HepG2 (cell line): ENCODE measurements at regions not wholly inside any gene's neighbourhood (a gene's known extent, or its start where the extent isn't known, plus 50 kb on each side); places are given as distances from the start of the nearest gene placed in this dataset.

ENCODE experiments used
- ATAC-seq: fragments of 200-7000 bp; cut with Tn5 transposase; 3 replicates; pipeline ENCODE4 v1.9.1; 2020; ENCODE audit warnings: mild to moderate bottlenecking, moderate library complexity
- BruUV-seq: library from RNA; stranded (reverse); fragments of 400-500 nt; replicated peaks from 2 replicates; lab custom pipeline; 2021; lab: Mats Ljungman, UMichigan
- CTCF ChIA-PET: fragments of 300-600 bp; formaldehyde crosslinking; extraction: SDS; loops from one replicate; lab custom pipeline; 2021; ENCODE audit warnings: low total read pairs, inconsistent platforms, low intra/inter-chr PET ratio; lab: Yijun Ruan, JAX
- POLR2A ChIA-PET: fragments of 350-600 bp; sonication (Branson Sonifier 250); formaldehyde crosslinking; loops from one replicate; lab custom pipeline; 2020; ENCODE audit warnings: antibody characterized with exemption, inconsistent platforms; lab: Yijun Ruan, JAX
- DNase-seq: peaks from one replicate; pipeline ENCODE4 v3.0.0-alpha.2; 2015; ENCODE audit warnings: low spot score
- FAIRE-seq: peaks from 3 replicates; lab custom pipeline; 2011; peaks lifted over from hg19 to GRCh38; lab: Jason Lieb, UNC
- H2AFZ ChIP-seq: one replicate; pipeline ENCODE4 v1.6.1; 2011; ENCODE audit warnings: low read length, inconsistent platforms
- H3K27ac ChIP-seq: fragments of 300-600 bp; 3 replicates; pipeline ENCODE4 v1.8.0; 2011; ENCODE audit warnings: mixed run types, mild to moderate bottlenecking, mixed read lengths, low read length, inconsistent platforms; ENCODE audit not compliant: insufficient read depth; ENCODE audit errors: extremely low read length
- H3K27me3 ChIP-seq, 2 experiments: fragments of 200-600 bp in 1 of 2; 2 replicates in 1 of 2; 3 replicates in 1 of 2; pipeline versions ENCODE4 v1.6.0 to v1.8.0; 2011; ENCODE audit warnings: low read length in 2 of 2, mild to moderate bottlenecking in 2 of 2, moderate library complexity in 2 of 2, inconsistent platforms in 1 of 2; ENCODE audit not compliant: insufficient read depth in 2 of 2, control insufficient read depth in 1 of 2
- H3K36me3 ChIP-seq, 2 experiments: fragments of 200-600 bp in 1 of 2; replicated peaks in 1 of 2; 2 replicates in 1 of 2; 3 replicates in 1 of 2; pipeline versions ENCODE4 v1.5.1 to v1.8.0; 2011; ENCODE audit warnings: low read length in 2 of 2, inconsistent platforms in 1 of 2; ENCODE audit not compliant: insufficient read depth in 2 of 2, control insufficient read depth in 1 of 2
- H3K4me1 ChIP-seq: 2 replicates; pipeline ENCODE4 v1.5.1; 2012; ENCODE audit warnings: low read length, inconsistent platforms; ENCODE audit not compliant: insufficient read depth
- H3K4me2 ChIP-seq: 2 replicates; pipeline ENCODE4 v1.6.0; 2011; ENCODE audit warnings: low read depth, low read length, inconsistent platforms
- H3K4me3 ChIP-seq, 3 experiments: fragments of 200-600 bp in 1 of 3; sonication (generic), shearing (Covaris generic) in 1 of 3; replicated peaks in 1 of 3; 2 replicates each; pipeline ENCODE4 v1.5.1; 2011 to 2016; ENCODE audit warnings: low read length in 3 of 3, inconsistent platforms in 2 of 3, low read depth in 2 of 3, mild to moderate bottlenecking in 2 of 3, control low read depth in 1 of 3, mixed read lengths in 1 of 3; ENCODE audit not compliant: insufficient read depth in 1 of 3
- H3K79me2 ChIP-seq: one replicate; pipeline ENCODE4 v1.6.1; 2011; ENCODE audit warnings: low read length, inconsistent platforms; ENCODE audit not compliant: insufficient read depth
- H3K9ac ChIP-seq: 2 replicates; pipeline ENCODE4 v1.6.0; 2011; ENCODE audit warnings: mild to moderate bottlenecking, low read depth, low read length, inconsistent platforms; ENCODE audit not compliant: insufficient read depth
- H3K9me3 ChIP-seq: 2 replicates; pipeline ENCODE4 v1.5.1; 2012; ENCODE audit warnings: mild to moderate bottlenecking, low read length
- H4K20me1 ChIP-seq: 2 replicates; pipeline ENCODE4 v1.6.0; 2011; ENCODE audit warnings: inconsistent platforms, mild to moderate bottlenecking, low read length, moderate library complexity; ENCODE audit not compliant: insufficient read depth
- CREB3 ChIP-seq: sonication (generic); formaldehyde crosslinking; IDR thresholded peaks from 2 replicates; pipeline ENCODE4 v1.5.0; 2020; ENCODE audit warnings: missing genetic modification reagents
- GATAD1 ChIP-seq: IDR thresholded peaks from 2 replicates; pipeline ENCODE4 v1.6.1; 2016; ENCODE audit warnings: missing genetic modification reagents, missing compliant biosample characterization
- HOXD1 ChIP-seq: sonication (generic); formaldehyde crosslinking; IDR thresholded peaks from 2 replicates; pipeline ENCODE4 v1.5.0; 2020; ENCODE audit warnings: missing genetic modification reagents
- KDM5B ChIP-seq: sonication (generic); formaldehyde crosslinking; IDR thresholded peaks from 2 replicates; pipeline ENCODE4 v1.4.0; 2020; ENCODE audit warnings: missing genetic modification reagents, mild to moderate bottlenecking, borderline replicate concordance
- MED1 ChIP-seq: sonication (generic); formaldehyde crosslinking; IDR thresholded peaks from 2 replicates; pipeline ENCODE4 v1.4.0; 2020; ENCODE audit warnings: missing genetic modification reagents
- MEF2D ChIP-seq: sonication (generic); formaldehyde crosslinking; IDR thresholded peaks from 2 replicates; pipeline ENCODE4 v1.5.1; 2020; ENCODE audit warnings: mild to moderate bottlenecking, missing genetic modification reagents
- PHF20 ChIP-seq: sonication (generic); formaldehyde crosslinking; IDR thresholded peaks from 2 replicates; pipeline ENCODE4 v1.5.0; 2020; ENCODE audit warnings: mild to moderate bottlenecking, missing genetic modification reagents
- REXO4 ChIP-seq: sonication (generic); formaldehyde crosslinking; IDR thresholded peaks from 2 replicates; pipeline ENCODE4 v1.8.0; 2022; ENCODE audit warnings: missing genetic modification reagents, mild to moderate bottlenecking, borderline replicate concordance
- SNAPC5 ChIP-seq: sonication (generic); formaldehyde crosslinking; IDR thresholded peaks from 2 replicates; pipeline ENCODE4 v1.8.1; 2023; ENCODE audit warnings: mild to moderate bottlenecking, missing genetic modification reagents, borderline replicate concordance
- SP2 ChIP-seq: sonication (generic); formaldehyde crosslinking; IDR thresholded peaks from 2 replicates; pipeline ENCODE4 v1.5.1; 2020; ENCODE audit warnings: mild to moderate bottlenecking, missing genetic modification reagents
- TRAFD1 ChIP-seq: sonication (generic); formaldehyde crosslinking; IDR thresholded peaks from 2 replicates; pipeline ENCODE4 v1.5.1; 2020; ENCODE audit warnings: missing genetic modification reagents, mild to moderate bottlenecking, borderline replicate concordance
- TRIM24 ChIP-seq: sonication (generic); formaldehyde crosslinking; IDR thresholded peaks from 2 replicates; pipeline ENCODE4 v1.8.0; 2022; ENCODE audit warnings: mild to moderate bottlenecking, missing genetic modification reagents
- ZNF274 ChIP-seq: sonication (generic); formaldehyde crosslinking; IDR thresholded peaks from 2 replicates; pipeline ENCODE4 v1.5.1; 2020; ENCODE audit warnings: mild to moderate bottlenecking, missing genetic modification reagents
- ZNF383 ChIP-seq: sonication (generic); formaldehyde crosslinking; IDR thresholded peaks from 2 replicates; pipeline ENCODE4 v1.4.0; 2020; ENCODE audit warnings: missing genetic modification reagents, mild to moderate bottlenecking, borderline replicate concordance
- ZNF781 ChIP-seq: sonication (generic); formaldehyde crosslinking; IDR thresholded peaks from 2 replicates; pipeline ENCODE4 v1.5.1; 2020; ENCODE audit warnings: borderline replicate concordance, mild to moderate bottlenecking, missing genetic modification reagents; ENCODE audit errors: not compliant biosample characterization
- ZNF788 ChIP-seq: sonication (generic); formaldehyde crosslinking; IDR thresholded peaks from 2 replicates; pipeline ENCODE4 v1.5.0; 2020; ENCODE audit warnings: mild to moderate bottlenecking, missing genetic modification reagents, borderline replicate concordance
- ZSCAN9 ChIP-seq: IDR thresholded peaks from 2 replicates; pipeline ENCODE4 v1.6.1; 2016; ENCODE audit warnings: borderline replicate concordance
- WGBS: methylation state at CpG from one replicate; pipeline ENCODE4 v1.1.6; 2017; ENCODE audit warnings: low lambda C conversion rate; 5-methylcytosine and 5-hydroxymethylcytosine counted together
- in situ Hi-C: cut with HindIII; loops from 2 replicates; pipeline ENCODE4 v1.10.0; 2017; ENCODE audit warnings: low pct_unique_long_range_greater_than_20kb; ENCODE audit not compliant: extremely low pct_ligation_motif_present
- intact Hi-C: fragments of 100-400 bp; cut with micrococcal nuclease; formaldehyde crosslinking; loops from one replicate; pipeline ENCODE4 v1.10.0; 2022; ENCODE audit not compliant: unreplicated experiment

- TF ChIP-seq PHF20 (CRISPR knock-in tag) (no peak), TRIM24 (CRISPR knock-in tag) (no peak), GATAD1 (CRISPR knock-in tag) (no peak), REXO4 (CRISPR knock-in tag) (no peak)
Measured at GRCh38 chr3:156035158-156035557, 85.2 kb upstream of the KCNAB1 start (continued).

GRCh38 chr3:156036258-156037053 is 83.9 kb upstream of the KCNAB1 start:
- no peak overlapping the region for H3K4me3 ChIP-seq
- BruUV-seq = no TSS peak
- ATAC-seq = no peak
- intact Hi-C loops = no loop called here
- TF ChIP-seq ZNF383 (CRISPR knock-in tag) (no peak), MED1 (CRISPR knock-in tag) (no peak), TRAFD1 (CRISPR knock-in tag) (no peak), ZNF781 (no peak), ZNF788 (CRISPR knock-in tag) (no peak), ZNF274 (CRISPR knock-in tag) (no peak), MEF2D (CRISPR knock-in tag) (no peak), ZSCAN9 (CRISPR knock-in tag) (no peak), CREB3 (CRISPR knock-in tag) (no peak), HOXD1 (no peak), KDM5B (CRISPR knock-in tag) (no peak), SNAPC5 (no peak), SP2 (no peak)
- TF ChIP-seq, all 625 proteins: peak for 0
- 2% methylated on average over 6 of the region's 6 CpGs for WGBS
- Histone ChIP-seq H3K79me2 (no peaks in the 10 kb centered on the region), H3K4me2 (no peak overlapping the region), H3K9me3 (no peaks in the 10 kb centered on the region), H3K9ac (no peak overlapping the region), H3K27ac (no peak overlapping the region), H3K27me3 (no peaks in the 10 kb centered on the region; a peak in 1 of 5 replicates), H3K4me1 (no peaks in the 10 kb centered on the region), H2AFZ (no peak overlapping the region), H3K36me3 (no peaks in the 10 kb centered on the region), H4K20me1 (no peaks in the 10 kb centered on the region)
- CTCF ChIA-PET = no interaction called here
- in situ Hi-C loops = no loop called here
- DNase-seq (no peak), FAIRE-seq (no peak)
- POLR2A ChIA-PET = no interaction called here
